SK-N-SH (cell line): ENCODE measurements at regions not wholly inside any gene's neighbourhood (a gene's known extent, or its start where the extent isn't known, plus 50 kb on each side); places are given as distances from the start of the nearest gene placed in this dataset.

Source experiments
- CTCF ChIA-PET: fragments of 300-600, 350-600 bp; formaldehyde crosslinking; extraction: SDS; loops from one replicate; lab custom pipeline; 2021; lab: Yijun Ruan, JAX
- POLR2A ChIA-PET: fragments of 350-600 bp; sonication (Branson Sonifier 250); formaldehyde crosslinking; extraction: SDS; loops from one replicate; lab custom pipeline; 2020; ENCODE audit warnings: antibody characterized with exemption, inconsistent platforms; lab: Yijun Ruan, JAX
- DNase-seq: peaks from one replicate; pipeline ENCODE4 v3.0.0; 2012
- H2AFZ ChIP-seq: fragments of 200-600 bp; sonication (generic); 2 replicates; pipeline ENCODE4 v1.8.1; 2016; ENCODE audit warnings: antibody characterized with exemption, mild to moderate bottlenecking, low read depth
- H3F3A ChIP-seq: fragments of 200-600 bp; sonication (generic); replicated peaks from 2 replicates; pipeline ENCODE3; 2016; ENCODE audit warnings: antibody characterized with exemption, mild to moderate bottlenecking; ENCODE audit not compliant: insufficient read depth
- H3K27ac ChIP-seq, 2 experiments: fragments of 200-500 bp in 1 of 2; fragments of 200-600 bp in 1 of 2; sonication (Bioruptor generic) in 1 of 2; sonication (generic), shearing (Covaris generic) in 1 of 2; 2 replicates each; pipeline versions ENCODE4 v1.5.1 to v1.6.1; 2014 to 2016; ENCODE audit warnings: low read depth in 2 of 2, inconsistent platforms in 1 of 2, low read length in 1 of 2, mild to moderate bottlenecking in 1 of 2, mixed read lengths in 1 of 2
- H3K27me3 ChIP-seq: fragments of 200-600 bp; sonication (generic), shearing (Covaris generic); 2 replicates; pipeline ENCODE4 v1.6.1; 2016; ENCODE audit warnings: mixed run types; ENCODE audit not compliant: insufficient read depth
- H3K36me3 ChIP-seq, 2 experiments: fragments of 200-500 bp in 1 of 2; fragments of 200-600 bp in 1 of 2; sonication (Bioruptor generic) in 1 of 2; sonication (generic) in 1 of 2; replicated peaks in 1 of 2; 2 replicates each; pipeline versions ENCODE3 to v1.5.1; 2014 to 2016; ENCODE audit warnings: low read length in 1 of 2, mild to moderate bottlenecking in 1 of 2; ENCODE audit not compliant: insufficient read depth in 2 of 2, control insufficient read depth in 1 of 2
- H3K4me1 ChIP-seq, 2 experiments: fragments of 200-500 bp in 1 of 2; fragments of 200-600 bp in 1 of 2; sonication (Bioruptor generic) in 1 of 2; sonication (generic), shearing (Covaris generic) in 1 of 2; 2 replicates each; pipeline versions ENCODE4 v1.5.1 to v1.6.1; 2014 to 2016; ENCODE audit warnings: low read depth in 1 of 2, low read length in 1 of 2, mixed run types in 1 of 2; ENCODE audit not compliant: insufficient read depth in 2 of 2, control insufficient read depth in 1 of 2
- H3K4me2 ChIP-seq: fragments of 200-600 bp; sonication (generic), shearing (Covaris generic); 2 replicates; pipeline ENCODE4 v1.6.1; 2017; ENCODE audit warnings: mixed run types
- H3K4me3 ChIP-seq, 2 experiments: fragments of 200-500 bp in 1 of 2; fragments of 200-600 bp in 1 of 2; sonication (Bioruptor generic) in 1 of 2; sonication (generic), shearing (Covaris generic) in 1 of 2; 2 replicates each; pipeline versions ENCODE4 v1.5.1 to v1.8.1; 2014 to 2016; ENCODE audit warnings: low read depth in 2 of 2, inconsistent platforms in 1 of 2, low read length in 1 of 2, mild to moderate bottlenecking in 1 of 2, mixed read lengths in 1 of 2, moderate library complexity in 1 of 2
- H3K79me2 ChIP-seq: fragments of 200-600 bp; sonication (generic); 2 replicates; pipeline ENCODE4 v1.8.1; 2017; ENCODE audit warnings: mild to moderate bottlenecking; ENCODE audit not compliant: insufficient read depth
- H3K9ac ChIP-seq: fragments of 200-600 bp; sonication (generic); 2 replicates; pipeline ENCODE4 v1.6.1; 2017; ENCODE audit warnings: mixed run types
- H3K9me2 ChIP-seq: fragments of 200-600 bp; sonication (generic); 2 replicates; pipeline ENCODE4 v1.6.1; 2017; ENCODE audit warnings: mixed run types
- H3K9me3 ChIP-seq: fragments of 200-600 bp; sonication (generic); 2 replicates; pipeline ENCODE4 v1.6.1; 2017; ENCODE audit warnings: mixed run types, mild to moderate bottlenecking, moderate library complexity
- H4K20me1 ChIP-seq: fragments of 200-600 bp; sonication (generic); 2 replicates; pipeline ENCODE4 v1.6.1; 2017; ENCODE audit warnings: mild to moderate bottlenecking, mixed run types; ENCODE audit not compliant: insufficient read depth
- CHD2 ChIP-seq: fragments of 150-350 bp; IDR thresholded peaks from 2 replicates; pipeline ENCODE4 v1.6.1; 2018; ENCODE audit warnings: low read length; ENCODE audit not compliant: partially characterized antibody
- EP300 ChIP-seq, 2 experiments: IDR thresholded peaks; 2 replicates each; pipeline versions ENCODE4 v1.4.0 to v1.6.1; 2012; ENCODE audit warnings: borderline replicate concordance in 1 of 2, low read depth in 1 of 2, low read length in 1 of 2
- GABPA ChIP-seq: IDR thresholded peaks from 2 replicates; pipeline ENCODE4 v1.4.0; 2012; ENCODE audit warnings: low read depth, mild to moderate bottlenecking
- GATA2 ChIP-seq: sonication (generic); formaldehyde crosslinking; IDR thresholded peaks from 2 replicates; pipeline ENCODE4 v1.5.0; 2020; ENCODE audit warnings: mild to moderate bottlenecking, missing genetic modification reagents
- JUND ChIP-seq: IDR thresholded peaks from 2 replicates; pipeline ENCODE4 v1.4.0; 2012
- MXI1 ChIP-seq: IDR thresholded peaks from 2 replicates; pipeline ENCODE4 v1.6.1; 2012; ENCODE audit warnings: mild to moderate bottlenecking, low read depth, low read length, improper control_type of control experiment
- PBX3 ChIP-seq: IDR thresholded peaks from 2 replicates; pipeline ENCODE4; 2012
- RFX5 ChIP-seq: IDR thresholded peaks from 2 replicates; pipeline ENCODE4 v1.6.1; 2012; ENCODE audit warnings: mild to moderate bottlenecking, improper control_type of control experiment, low read length
- RXRA ChIP-seq: IDR thresholded peaks from 2 replicates; pipeline ENCODE4 v1.4.0; 2012; ENCODE audit warnings: low read depth, mild to moderate bottlenecking, borderline replicate concordance
- SIN3A ChIP-seq: IDR thresholded peaks from 2 replicates; pipeline ENCODE4 v1.6.1; 2012; ENCODE audit warnings: low read depth, mild to moderate bottlenecking, low read length, moderate library complexity, borderline replicate concordance
- SMC3 ChIP-seq: IDR thresholded peaks from 2 replicates; pipeline ENCODE4 v1.6.1; 2012; ENCODE audit warnings: low read depth, low read length, improper control_type of control experiment
- TAF1 ChIP-seq: IDR thresholded peaks from 2 replicates; pipeline ENCODE4 v1.6.1; 2012; ENCODE audit warnings: low read depth, mild to moderate bottlenecking, low read length, moderate library complexity, borderline replicate concordance
- TEAD4 ChIP-seq: IDR thresholded peaks from 2 replicates; pipeline ENCODE4 v1.4.0; 2012; ENCODE audit warnings: mild to moderate bottlenecking, borderline replicate concordance; ENCODE audit not compliant: insufficient read depth
- YY1 ChIP-seq: IDR thresholded peaks from 2 replicates; pipeline ENCODE4 v1.4.0; 2012; ENCODE audit warnings: low read depth, mild to moderate bottlenecking
- ZBTB33 ChIP-seq: IDR thresholded peaks from 2 replicates; pipeline ENCODE4 v1.4.0; 2012; ENCODE audit warnings: low read depth, borderline replicate concordance
- WGBS: methylation state at CpG from one replicate; pipeline ENCODE4 v1.1.6; 2017; ENCODE audit warnings: low lambda C conversion rate; 5-methylcytosine and 5-hydroxymethylcytosine counted together
- TF ChIP-seq, protein P1 (sequence below): fragments of 200-600 bp; sonication (generic); IDR thresholded peaks from 2 replicates; pipeline ENCODE4 v1.6.1; 2017; ENCODE audit warnings: antibody characterized with exemption, mild to moderate bottlenecking, moderate library complexity

DNA sequence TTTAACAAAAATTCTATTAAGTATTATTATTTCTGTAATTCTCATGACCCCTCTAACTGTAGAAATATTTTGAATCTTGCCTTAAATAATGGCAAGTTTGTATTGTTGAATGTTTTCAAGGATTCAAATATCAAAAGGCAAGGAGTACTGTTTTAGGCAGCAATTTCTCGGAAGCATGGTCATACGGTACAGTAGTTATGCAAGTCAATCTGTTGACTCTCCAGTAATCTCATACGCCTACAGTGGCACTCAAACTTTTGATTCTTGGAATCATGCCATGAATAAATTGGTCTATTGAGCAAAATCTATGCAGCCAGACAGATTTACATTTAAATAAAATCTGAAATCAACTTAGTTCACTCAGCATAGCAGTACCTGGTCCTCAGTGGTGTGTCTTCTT lies 139.6 kb upstream of the FAM47C start:
- POLR2A ChIA-PET: no interaction called here
- no peaks in the 10 kb centered on the region for H3K79me2 ChIP-seq
- H3K4me1 ChIP-seq: no peaks in the 10 kb centered on the region
- no peak for DNase-seq
- 2% methylated on average over 3 of the region's 3 CpGs for WGBS
- no peaks in the 10 kb centered on the region for H3F3A ChIP-seq
- H3K9ac ChIP-seq: no peak overlapping the region
- H2AFZ ChIP-seq: no peak overlapping the region
- no peak overlapping the region for H3K4me2 ChIP-seq
- no peaks in the 10 kb centered on the region for H3K9me2 ChIP-seq
- H3K36me3 ChIP-seq: no peaks in the 10 kb centered on the region
- no peak for TF ChIP-seq MXI1
- no peak for TF ChIP-seq PBX3
- TF ChIP-seq YY1: no peak
- no peak for TF ChIP-seq ZBTB33
- no peak for TF ChIP-seq GATA2 (CRISPR knock-in tag)
- no peak for TF ChIP-seq EP300 (IDR thresholded peaks at IDR 0.05; ENCODE audit: borderline replicate concordance in 1 of 2, low read depth in 1 of 2, low read length in 1 of 2)
- CTCF ChIA-PET: no interaction called here
- no peaks in the 10 kb centered on the region for H3K27me3 ChIP-seq
- H3K27ac ChIP-seq: no peak overlapping the region
- H4K20me1 ChIP-seq: no peaks in the 10 kb centered on the region
- H3K4me3 ChIP-seq: no peak overlapping the region
- H3K9me3 ChIP-seq: no peaks in the 10 kb centered on the region

DNA sequence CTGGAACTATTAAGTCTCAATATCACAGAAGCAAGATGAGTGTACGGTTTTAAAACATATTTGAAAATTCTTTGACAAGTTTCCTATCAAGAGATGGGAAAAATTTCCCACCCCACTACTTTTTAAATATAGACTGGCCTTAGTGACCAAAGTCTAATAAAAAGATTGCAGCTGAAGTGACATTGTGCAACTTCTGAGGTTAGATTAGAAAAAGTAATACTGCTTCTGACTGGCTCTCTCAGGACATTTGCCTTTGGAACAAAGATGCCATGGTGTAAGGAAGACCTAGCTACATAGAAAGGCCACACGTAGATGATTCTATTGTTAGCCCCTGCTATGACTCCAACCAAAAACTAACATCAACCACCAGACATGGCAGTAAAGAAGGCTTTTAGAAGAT lies 138.7 kb upstream of the FAM47C start:
- WGBS: 2% methylated on average over 2 of the region's 2 CpGs
- Histone ChIP-seq H3K36me3 (no peaks in the 10 kb centered on the region), H3K27me3 (no peaks in the 10 kb centered on the region), H3F3A (no peaks in the 10 kb centered on the region), H3K4me2 (no peak overlapping the region), H3K9me2 (no peaks in the 10 kb centered on the region)
- CTCF ChIA-PET: no interaction called here
- TF ChIP-seq GATA2 (CRISPR knock-in tag): no peak
- no peak for TF ChIP-seq TAF1
- no peak for TF ChIP-seq RFX5
- TF ChIP-seq JUND: no peak
- TF ChIP-seq CHD2: no peak
- TF ChIP-seq TEAD4: no peak
- TF ChIP-seq, protein P1, sequence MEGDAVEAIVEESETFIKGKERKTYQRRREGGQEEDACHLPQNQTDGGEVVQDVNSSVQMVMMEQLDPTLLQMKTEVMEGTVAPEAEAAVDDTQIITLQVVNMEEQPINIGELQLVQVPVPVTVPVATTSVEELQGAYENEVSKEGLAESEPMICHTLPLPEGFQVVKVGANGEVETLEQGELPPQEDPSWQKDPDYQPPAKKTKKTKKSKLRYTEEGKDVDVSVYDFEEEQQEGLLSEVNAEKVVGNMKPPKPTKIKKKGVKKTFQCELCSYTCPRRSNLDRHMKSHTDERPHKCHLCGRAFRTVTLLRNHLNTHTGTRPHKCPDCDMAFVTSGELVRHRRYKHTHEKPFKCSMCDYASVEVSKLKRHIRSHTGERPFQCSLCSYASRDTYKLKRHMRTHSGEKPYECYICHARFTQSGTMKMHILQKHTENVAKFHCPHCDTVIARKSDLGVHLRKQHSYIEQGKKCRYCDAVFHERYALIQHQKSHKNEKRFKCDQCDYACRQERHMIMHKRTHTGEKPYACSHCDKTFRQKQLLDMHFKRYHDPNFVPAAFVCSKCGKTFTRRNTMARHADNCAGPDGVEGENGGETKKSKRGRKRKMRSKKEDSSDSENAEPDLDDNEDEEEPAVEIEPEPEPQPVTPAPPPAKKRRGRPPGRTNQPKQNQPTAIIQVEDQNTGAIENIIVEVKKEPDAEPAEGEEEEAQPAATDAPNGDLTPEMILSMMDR: no peak
- no peak for TF ChIP-seq MXI1
- TF ChIP-seq YY1: no peak
- no peak for TF ChIP-seq SIN3A
- no peak for TF ChIP-seq SMC3
- no peak for TF ChIP-seq GABPA
- no peak for TF ChIP-seq RXRA
- no peak for TF ChIP-seq ZBTB33
- TF ChIP-seq, all 33 proteins: peak for 0
- POLR2A ChIA-PET: no interaction called here
- no peak overlapping the region for H3K9ac ChIP-seq
- H4K20me1 ChIP-seq: no peaks in the 10 kb centered on the region
- no peak overlapping the region for H3K27ac ChIP-seq
- H3K4me3 ChIP-seq: no peak overlapping the region
- H2AFZ ChIP-seq: no peak overlapping the region
- no peaks in the 10 kb centered on the region for H3K9me3 ChIP-seq
- DNase-seq: no peak
- H3K79me2 ChIP-seq: no peaks in the 10 kb centered on the region
- H3K4me1 ChIP-seq: no peaks in the 10 kb centered on the region
